Stomach (tissue), 4 donors: ENCODE measurements at regions not wholly inside any gene's neighbourhood (a gene's known extent, or its start where the extent isn't known, plus 50 kb on each side); places are given as distances from the start of the nearest gene placed in this dataset.

ENCODE experiments used
- CTCF ChIP-seq, 7 experiments: fragments of 450-650 bp in 4 of 7; fragments of 200-600 bp in 3 of 7; sonication (generic) in 3 of 7; IDR thresholded peaks; one replicate each; pipeline ENCODE4 v1.5.1; 2016 to 2019; ENCODE audit warnings: antibody characterized with exemption in 7 of 7, control low read depth in 2 of 7, mild to moderate bottlenecking in 1 of 7
- EP300 ChIP-seq: sonication (generic); formaldehyde crosslinking; IDR thresholded peaks from one replicate; pipeline ENCODE4 v1.6.1; 2017; ENCODE audit warnings: antibody characterized with exemption
- POLR2AphosphoS5 ChIP-seq, 3 donors: sonication (generic); formaldehyde crosslinking; IDR thresholded peaks; one replicate each; pipeline ENCODE4 v1.6.1; 2016; ENCODE audit warnings: antibody characterized with exemption in 3 of 3

- no peak for TF ChIP-seq CTCF (IDR thresholded peaks at IDR 0.05)
- no peak for TF ChIP-seq POLR2AphosphoS5 (IDR thresholded peaks at IDR 0.05)
- no peak for TF ChIP-seq EP300
These were observed 348.3 kb upstream of the CAMK1G start for GRCh38 chr1:209235166-209235565.
